HUES48 (cell line): ENCODE measurements at regions not wholly inside any gene's neighbourhood (a gene's known extent, or its start where the extent isn't known, plus 50 kb on each side); places are given as distances from the start of the nearest gene placed in this dataset.
A peak's percentile ranks its signal among the peaks of the same experiment; 100 is the strongest.
"Not testable (repeated sequence)": the region's sequence is repeated elsewhere in the genome, so short reads cannot be mapped to it uniquely, and the experiment has no call there.

ENCODE experiments used
- H3K27ac ChIP-seq: one replicate; pipeline ENCODE4 v1.7.0; 2013; ENCODE audit warnings: low read depth, low read length, inconsistent platforms
- H3K27me3 ChIP-seq: 2 replicates; pipeline ENCODE4 v1.6.1; 2013; ENCODE audit warnings: mild to moderate bottlenecking, low read length; ENCODE audit not compliant: control insufficient read depth, insufficient read depth
- H3K36me3 ChIP-seq: 2 replicates; pipeline ENCODE4 v1.6.1; 2013; ENCODE audit warnings: low read length; ENCODE audit not compliant: control insufficient read depth, insufficient read depth
- H3K4me1 ChIP-seq: 2 replicates; pipeline ENCODE4 v1.6.1; 2013; ENCODE audit warnings: mild to moderate bottlenecking, low read length; ENCODE audit not compliant: control insufficient read depth, insufficient read depth
- H3K4me3 ChIP-seq: 2 replicates; pipeline ENCODE4 v1.5.1; 2013; ENCODE audit warnings: mild to moderate bottlenecking, low read depth, low read length
- H3K9ac ChIP-seq: 2 replicates; pipeline ENCODE4 v1.6.1; 2013; ENCODE audit warnings: mild to moderate bottlenecking, low read depth, low read length, moderate library complexity
- H3K9me3 ChIP-seq: 2 replicates; pipeline ENCODE4 v1.6.1; 2013; ENCODE audit warnings: low read length; ENCODE audit not compliant: control insufficient read depth, insufficient read depth

DNA sequence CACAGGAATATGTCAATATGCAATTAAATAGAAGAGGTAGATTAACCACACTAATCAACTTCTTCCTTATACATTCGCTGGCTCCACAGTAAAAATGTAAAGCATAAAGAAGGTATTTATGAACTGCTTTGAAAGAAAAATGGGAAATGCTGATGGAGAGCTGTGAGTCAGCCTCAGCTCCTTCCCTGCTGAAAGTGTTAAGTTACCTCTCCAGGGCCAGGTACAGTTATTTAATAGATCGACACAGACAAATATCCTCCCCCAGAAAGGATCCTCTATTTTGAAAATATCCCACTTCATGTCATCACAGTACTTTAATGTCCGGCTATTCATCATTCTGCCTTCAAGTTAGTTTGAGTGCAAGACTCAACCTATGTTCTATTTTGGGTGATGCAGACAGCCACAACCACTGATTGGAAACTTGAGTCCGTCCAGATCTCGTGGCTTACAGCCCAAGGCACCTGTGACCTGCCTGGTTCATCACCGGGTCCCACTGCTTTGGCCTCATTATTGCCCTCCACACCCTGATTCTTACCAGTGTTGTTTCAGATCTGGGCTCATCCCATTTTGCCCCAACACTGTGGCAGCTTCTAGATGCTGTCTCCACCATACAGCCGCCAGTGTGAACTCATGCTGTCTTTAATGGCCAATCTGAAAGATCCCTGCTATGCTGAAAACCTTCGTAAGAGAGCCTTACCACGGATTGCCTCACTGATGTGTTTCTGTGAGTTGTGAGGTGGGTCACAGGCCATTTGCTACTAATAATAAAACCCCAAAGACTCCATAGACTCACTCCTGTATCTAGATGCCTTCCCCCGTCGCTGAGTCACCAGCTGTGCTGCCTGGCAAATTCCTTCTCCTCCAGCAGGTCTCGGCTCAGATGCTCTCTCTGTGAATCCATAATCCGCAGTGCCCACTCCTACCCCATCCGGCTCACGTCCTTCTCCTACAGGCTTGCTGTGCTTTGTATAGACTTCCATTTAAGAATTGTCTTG, 56.2 kb upstream of the DDAH1 start:
- H3K9ac ChIP-seq, H3K4me3 ChIP-seq, H3K27me3 ChIP-seq, H3K9me3 ChIP-seq, H3K36me3 ChIP-seq, H3K4me1 ChIP-seq: not testable (repeated sequence)
- peak overlapping the region; percentile 27 for H3K27ac ChIP-seq

DNA sequence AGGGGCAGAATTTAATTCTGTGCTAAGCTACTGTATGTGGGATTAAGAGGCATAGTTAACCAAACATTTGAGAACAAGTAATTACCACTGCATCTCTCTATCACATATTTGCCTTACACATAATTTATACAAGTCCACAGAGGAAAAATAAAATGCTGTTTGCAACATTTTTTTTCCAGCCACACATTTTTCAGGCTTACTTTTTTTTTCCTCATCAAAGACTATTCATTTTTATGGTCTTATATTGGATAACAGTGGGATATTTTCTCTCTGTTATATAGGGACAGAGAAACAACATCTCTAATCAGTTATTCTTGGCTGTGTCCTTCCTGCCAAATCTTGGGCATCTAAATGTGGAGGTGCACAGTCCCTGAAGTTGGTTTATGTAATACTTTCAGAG, 57.5 kb upstream of the DDAH1 start:
- H3K27ac ChIP-seq, H3K4me3 ChIP-seq, H3K9me3 ChIP-seq, H3K4me1 ChIP-seq, H3K36me3 ChIP-seq, H3K9ac ChIP-seq, H3K27me3 ChIP-seq: not testable (repeated sequence)

DNA sequence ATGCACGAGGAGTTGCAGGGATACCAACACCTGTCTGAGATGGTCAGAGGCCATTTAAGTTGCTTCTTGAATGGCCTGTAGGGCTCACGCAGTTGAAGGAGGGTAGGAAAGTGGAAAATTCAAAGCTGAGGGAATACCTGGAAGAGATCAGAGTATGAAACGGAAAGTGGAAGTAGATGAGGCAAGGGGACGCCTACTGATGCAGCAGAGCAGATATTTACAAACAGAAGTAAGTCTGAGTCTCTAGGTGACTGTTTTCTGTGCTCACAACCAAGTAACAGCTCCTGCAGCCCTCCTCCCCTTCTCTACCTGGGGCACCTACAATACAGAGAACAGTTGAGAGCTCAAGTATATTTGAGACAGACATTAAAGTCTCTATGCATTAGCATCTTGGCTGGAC, 57.5 kb upstream of the CCN1 start:
- H3K27ac ChIP-seq, H3K4me3 ChIP-seq, H3K36me3 ChIP-seq, H3K4me1 ChIP-seq, H3K9ac ChIP-seq, H3K9me3 ChIP-seq, H3K27me3 ChIP-seq: not testable (repeated sequence)

DNA sequence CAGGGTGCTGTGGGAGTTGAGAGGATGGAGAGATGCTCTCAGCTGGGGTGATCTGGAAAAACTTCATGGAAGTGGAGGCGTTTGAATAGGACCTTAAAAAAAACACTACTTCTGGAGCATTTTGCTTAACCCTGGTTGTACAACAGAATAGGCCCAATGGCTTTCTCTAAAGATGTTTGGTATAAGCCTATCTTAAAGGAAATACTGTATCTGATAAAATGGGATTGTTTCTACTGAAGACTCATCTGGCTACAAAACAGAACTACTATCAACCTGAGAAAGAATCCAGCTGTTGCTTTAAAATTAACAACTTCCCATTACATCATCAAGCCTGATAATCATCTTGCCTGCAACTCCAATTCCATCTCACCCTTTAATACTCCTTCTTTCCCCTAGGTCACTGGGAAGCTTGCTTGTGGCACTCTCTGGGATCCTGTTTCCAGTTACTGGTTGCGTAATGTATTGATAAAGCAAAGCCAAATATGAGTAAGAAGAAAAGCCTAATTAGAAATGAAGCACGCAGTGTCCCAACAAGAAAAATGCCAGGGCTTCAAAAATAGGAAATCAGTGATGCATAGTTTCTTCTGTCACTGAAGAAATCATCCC, 56.2 kb upstream of the CCN1 start:
- H3K27me3 ChIP-seq, H3K9ac ChIP-seq, H3K36me3 ChIP-seq, H3K27ac ChIP-seq, H3K4me3 ChIP-seq, H3K9me3 ChIP-seq, H3K4me1 ChIP-seq: not testable (repeated sequence)

DNA sequence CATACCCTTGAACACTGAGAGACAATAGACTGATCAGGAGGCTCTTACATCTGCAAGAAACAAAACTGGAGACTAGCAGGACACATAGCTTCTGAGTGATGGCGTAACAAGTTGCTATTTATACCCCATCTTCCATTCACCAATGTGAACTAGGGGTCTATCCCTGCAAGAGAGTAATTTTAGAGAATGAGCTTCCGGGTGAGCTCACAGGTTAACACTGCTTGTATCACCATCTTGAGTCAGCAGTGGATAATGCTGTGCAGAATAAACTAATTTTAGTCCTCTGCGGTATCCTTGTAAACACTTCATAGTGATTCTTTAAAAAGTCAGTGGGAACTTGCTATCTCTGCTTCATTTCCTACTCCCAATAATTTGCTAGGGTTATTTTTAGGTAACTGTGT, 55.0 kb upstream of the CCN1 start:
- H3K27ac ChIP-seq, H3K4me1 ChIP-seq, H3K27me3 ChIP-seq, H3K9ac ChIP-seq, H3K9me3 ChIP-seq, H3K4me3 ChIP-seq, H3K36me3 ChIP-seq: not testable (repeated sequence)

DNA sequence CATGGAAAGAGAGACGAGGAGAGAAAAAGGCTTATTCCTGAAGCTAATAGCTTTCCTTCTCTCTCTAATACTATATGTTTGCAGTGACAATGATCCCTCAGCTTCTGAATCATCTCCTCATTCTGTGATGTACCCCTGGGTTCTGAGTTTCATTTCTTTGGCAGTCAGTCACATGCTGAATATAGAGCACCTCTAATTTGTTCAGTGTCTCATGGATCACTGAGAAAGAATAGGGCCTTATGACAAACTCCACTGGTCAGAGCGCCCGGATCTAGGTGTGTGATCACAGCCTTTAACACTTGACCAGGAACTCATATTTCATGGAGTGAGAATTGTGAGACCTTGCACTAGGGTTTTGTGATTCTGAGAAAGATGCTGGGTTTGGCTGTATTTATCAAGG, 54.3 kb upstream of the CCN1 start:
- H3K27ac ChIP-seq, result not testable (repeated sequence)

DNA sequence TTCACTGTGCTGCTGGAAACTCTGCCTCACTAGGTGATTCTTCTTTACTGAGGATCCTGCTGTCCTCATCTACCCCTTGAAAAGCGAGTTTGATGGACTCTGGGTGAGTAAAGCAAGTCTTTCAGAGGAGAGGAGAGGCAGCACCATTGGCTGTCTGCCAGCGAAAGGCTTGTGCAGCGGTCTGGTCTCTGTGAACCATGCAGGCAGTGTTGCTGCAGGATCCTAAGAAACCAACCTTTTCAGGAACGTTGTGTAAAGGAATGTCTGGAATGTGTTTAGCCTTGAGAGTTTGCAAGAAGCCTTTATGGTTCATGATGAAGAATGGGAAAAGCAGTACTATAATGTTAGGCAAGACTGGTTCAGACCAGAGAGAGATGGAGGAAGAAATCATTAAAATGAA, 53.4 kb upstream of the CCN1 start:
- H3K9ac ChIP-seq, H3K9me3 ChIP-seq, H3K4me3 ChIP-seq, H3K36me3 ChIP-seq, H3K27ac ChIP-seq, H3K4me1 ChIP-seq, H3K27me3 ChIP-seq: not testable (repeated sequence)

More for the DNA sequence above, 54.3 kb upstream of the CCN1 start:
- not testable (repeated sequence) for H3K4me1 ChIP-seq, H3K27me3 ChIP-seq, H3K4me3 ChIP-seq, H3K36me3 ChIP-seq, H3K9ac ChIP-seq, H3K9me3 ChIP-seq
